ENCODE measurements at regions not wholly inside any gene's neighbourhood (a gene's known extent, or its start where the extent isn't known, plus 50 kb on each side); places are given as distances from the start of the nearest gene placed in this dataset.

GRCh38 chr6:101224751-101225150, 168.8 kb upstream of the GRIK2 start:
- no peak for DNase-seq

GRCh38 chr6:101226677-101227135, 166.8 kb upstream of the GRIK2 start:
- DNase-seq, result peak; percentile 70

DNA sequence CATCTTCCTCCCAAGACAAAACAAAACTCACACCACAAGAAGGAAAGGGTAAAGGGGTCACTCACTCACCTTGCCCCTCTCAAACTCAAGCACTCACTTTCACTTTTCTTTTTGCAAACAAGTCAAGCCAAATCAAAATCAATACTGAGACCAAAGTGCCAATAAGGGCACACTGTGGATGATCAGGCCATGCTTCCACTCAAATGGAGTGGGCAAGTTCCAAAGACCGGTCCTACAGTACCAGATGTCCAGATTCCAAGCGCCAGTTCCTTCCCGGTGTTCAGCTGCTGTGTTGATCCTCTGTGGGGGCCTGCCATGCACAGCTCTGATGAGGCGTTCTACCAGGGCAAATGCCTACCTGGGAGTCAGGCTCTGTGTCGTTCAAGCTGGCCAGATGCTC, 162.6 kb upstream of the GRIK2 start:
- DNase-seq, result no peak

DNA sequence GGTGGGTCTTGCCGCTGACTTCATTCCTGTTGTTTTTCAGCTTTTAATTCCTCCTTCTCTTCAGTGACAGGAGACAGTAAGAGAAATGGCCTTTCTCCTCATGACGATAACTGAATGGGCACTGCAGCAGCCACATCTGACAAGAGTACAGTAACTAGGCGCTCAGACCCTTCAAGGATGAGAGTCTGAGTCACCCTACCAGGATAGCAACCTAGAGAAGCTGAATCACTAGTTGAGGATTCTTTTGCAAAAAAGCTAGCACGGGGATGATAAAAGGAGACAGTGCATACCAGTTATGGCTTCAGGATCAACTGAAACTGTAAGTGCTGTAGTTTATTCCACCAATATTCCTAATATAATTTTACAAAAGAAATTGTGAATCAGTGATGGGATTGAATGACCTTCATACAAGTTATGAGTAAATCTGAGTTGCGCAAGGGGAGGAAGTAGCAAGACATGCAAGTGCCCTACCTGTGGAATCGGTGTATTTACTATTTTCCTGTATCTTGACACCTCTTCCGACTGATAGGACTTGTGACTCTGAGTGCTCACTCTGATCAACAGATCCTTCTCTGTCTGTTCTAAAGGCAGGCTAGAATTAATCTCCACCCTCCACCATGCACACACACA, 161.8 kb upstream of the GRIK2 start:
- no peak for DNase-seq

GRCh38 chr6:101232961-101233360, 160.5 kb upstream of the GRIK2 start:
- DNase-seq, result no peak

DNA sequence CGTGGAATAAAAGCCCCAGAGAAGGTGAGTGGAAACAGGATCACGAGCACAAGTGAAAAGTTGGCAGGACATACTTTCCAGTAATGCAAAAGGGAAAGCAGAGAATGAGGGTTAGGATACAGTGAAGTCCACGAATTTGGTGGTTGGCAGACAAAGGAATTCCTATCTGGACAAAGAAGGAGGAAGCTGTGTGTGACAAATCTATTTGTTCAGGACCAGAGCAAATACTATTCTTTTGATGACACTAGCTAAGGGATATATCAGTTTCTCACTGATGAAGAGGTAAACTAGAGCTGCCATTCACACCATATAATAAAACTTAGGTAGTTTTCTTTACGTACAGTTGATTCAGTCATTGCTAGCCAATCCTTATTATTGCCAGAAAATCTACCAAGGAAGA, 156.8 kb upstream of the GRIK2 start:
- no peak for DNase-seq

DNA sequence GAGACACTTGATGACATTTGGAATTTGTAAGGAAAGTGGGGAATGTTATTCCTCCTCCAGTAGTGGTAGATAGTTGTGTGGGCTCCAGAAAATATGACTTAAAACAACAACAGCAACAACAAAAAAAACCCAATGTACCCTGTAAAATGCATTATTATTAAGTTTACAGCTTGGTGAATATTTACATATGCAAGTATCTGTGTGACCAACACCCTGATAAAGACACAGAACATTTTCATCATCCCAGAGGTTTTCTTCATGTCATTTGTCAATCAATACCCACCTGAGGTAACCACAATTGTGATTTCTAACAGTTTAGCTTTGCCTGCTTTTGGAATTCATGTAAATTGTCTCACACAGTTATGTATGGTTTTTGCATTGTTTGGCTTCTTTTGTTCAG, 152.1 kb upstream of the GRIK2 start:
- no peak for DNase-seq

GRCh38 chr6:101249470-101249869, 144.0 kb upstream of the GRIK2 start:
- no peak for DNase-seq

GRCh38 chr6:101257163-101257562, 136.3 kb upstream of the GRIK2 start:
- no peak for DNase-seq

GRCh38 chr6:101259505-101259904, 134.0 kb upstream of the GRIK2 start:
- no peak for DNase-seq

DNA sequence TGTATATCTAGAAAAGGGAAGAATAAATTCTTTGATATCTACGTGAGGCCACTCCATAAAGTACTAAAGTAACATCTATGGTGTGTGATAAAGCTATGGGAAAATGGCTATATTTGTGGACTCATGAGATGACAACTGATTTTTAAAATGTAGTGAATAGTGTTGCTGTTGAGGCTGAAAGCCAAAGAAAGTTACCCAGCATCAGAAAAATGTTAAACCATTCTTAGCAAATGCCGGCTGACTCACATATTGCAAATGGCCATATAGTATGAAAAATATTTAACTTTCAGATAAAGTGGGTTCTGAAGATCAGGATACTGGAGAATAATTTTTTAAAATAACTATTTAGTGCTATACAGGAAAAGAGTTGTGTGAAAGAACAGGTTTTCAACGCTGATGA, 129.9 kb upstream of the GRIK2 start:
- peak; percentile 32 for DNase-seq

DNA sequence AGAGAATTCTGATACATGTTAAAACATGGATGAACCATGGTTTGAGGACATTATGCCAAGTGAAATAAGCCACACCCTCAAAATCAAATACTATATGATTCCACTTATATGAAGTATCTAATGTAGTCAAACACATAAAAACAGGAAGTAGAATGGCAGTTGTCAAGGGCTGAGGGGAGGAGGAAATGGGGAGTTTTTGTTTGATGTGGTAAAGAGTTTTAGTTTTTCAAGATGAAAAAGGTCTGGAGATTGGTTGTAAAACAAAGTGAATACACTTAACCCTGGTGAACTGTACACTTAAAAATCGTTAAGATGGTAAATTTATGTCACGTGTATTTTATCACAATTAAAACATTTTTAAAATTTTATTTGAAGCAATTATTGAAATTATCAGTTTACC, 127.4 kb upstream of the GRIK2 start:
- DNase-seq, result no peak

DNA sequence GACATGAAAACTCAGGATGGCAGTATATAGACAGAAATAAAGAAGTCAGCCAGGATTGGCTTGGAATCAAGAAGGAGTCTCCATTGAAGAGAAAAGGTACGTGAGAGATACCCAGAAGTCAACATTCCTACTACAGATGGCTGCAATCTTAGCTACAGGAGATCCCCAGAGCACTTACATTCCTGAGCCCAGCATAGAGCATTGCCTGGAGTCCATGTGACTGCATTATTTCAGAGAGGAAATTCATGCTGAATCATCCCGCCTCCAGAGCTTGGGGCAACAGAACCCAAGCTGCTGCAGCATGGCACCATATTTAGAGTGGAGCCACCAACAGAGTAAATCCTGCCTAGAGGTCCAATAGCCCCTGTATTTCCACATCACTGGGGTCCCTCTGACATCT, 125.0 kb upstream of the GRIK2 start:
- DNase-seq, result peak; percentile 47

- no peak for DNase-seq
Observed at GRCh38 chr6:101275251-101275650, 118.3 kb upstream of the GRIK2 start.

DNA sequence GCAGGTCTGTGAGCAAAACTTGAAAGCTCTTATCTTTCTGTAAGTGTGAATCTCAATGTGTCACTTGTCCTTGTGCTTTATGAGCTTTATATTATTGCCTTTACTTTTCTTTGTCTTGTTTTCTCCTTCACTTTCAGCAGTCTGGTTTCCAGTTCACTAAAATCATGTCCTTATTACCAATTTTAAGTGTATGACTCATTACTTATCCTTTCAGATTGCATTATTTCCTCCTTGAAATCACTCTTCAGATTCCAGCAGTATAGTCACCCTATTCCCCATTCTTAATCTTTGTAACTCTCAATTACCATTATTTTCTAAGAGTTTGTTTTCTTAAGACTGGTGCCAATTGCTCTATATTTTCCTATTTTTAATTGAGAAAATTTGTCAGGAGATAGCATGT, 117.4 kb upstream of the GRIK2 start:
- peak; percentile 8 for DNase-seq

GRCh38 chr6:101279410-101279809, 114.1 kb upstream of the GRIK2 start:
- no peak for DNase-seq

- no peak for DNase-seq
Observed at GRCh38 chr6:101281266-101281665, 112.2 kb upstream of the GRIK2 start.

GRCh38 chr6:101284131-101284530, 109.4 kb upstream of the GRIK2 start:
- DNase-seq, result no peak

DNA sequence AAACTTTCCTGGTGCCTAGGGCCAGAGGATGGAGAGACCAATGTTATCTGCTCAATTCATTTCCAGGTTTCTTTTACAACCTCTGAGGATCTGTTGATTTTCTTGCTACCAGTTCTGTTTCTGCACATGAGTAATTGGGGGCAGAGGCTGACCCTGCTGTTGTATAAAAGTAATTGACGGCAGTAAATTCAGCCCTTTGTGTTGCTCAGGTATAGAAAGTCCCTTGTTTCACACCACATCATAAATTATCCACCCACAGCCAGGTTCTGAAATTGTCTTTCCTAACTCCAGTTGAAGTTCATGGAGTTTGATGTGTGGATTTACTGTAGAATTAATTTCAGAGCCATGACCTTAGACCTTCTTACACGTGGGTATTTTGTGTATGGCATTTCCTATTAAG, 107.4 kb upstream of the GRIK2 start:
- DNase-seq, result no peak

DNA sequence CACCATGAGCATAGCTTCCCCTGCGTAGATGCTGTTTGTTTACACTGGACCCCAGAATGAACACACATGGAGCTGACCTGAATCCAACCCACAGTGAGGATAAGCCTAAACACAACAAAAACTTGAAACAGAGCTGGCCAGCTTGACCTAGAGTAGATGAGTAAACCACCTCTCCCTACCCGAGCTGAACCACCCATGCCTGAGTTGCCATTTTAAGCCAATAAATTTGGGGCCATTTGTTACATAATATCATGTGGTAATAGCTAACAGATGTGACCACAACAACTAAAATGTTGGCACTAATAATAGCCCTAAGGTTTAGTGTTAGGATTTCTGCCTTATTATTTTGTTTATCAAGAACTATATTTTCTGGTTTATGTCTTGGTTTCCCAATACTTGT, 103.2 kb upstream of the GRIK2 start:
- DNase-seq, result no peak

- DNase-seq, result no peak
Observed at GRCh38 chr6:101294051-101294638, 99.4 kb upstream of the GRIK2 start.

DNA sequence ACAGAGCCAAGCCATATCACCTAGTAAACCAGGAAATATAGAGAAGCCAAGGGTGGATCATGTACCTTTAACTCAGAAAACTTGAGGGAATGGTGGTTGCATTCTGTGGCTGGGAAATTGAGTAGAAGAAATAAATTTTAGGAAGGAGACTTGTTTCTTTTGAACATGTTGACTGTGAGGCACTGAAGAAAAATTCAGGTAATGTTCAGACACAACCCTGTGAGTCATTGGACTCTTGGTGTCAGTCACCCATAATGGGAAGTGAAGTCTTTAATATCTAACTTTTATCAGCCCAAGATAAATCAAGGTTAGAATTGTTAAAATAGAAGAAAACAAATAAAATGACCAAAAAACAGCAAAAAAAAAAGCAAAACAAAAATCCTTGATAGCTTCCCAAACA, 98.8 kb upstream of the GRIK2 start:
- DNase-seq, result peak; percentile 26

DNA sequence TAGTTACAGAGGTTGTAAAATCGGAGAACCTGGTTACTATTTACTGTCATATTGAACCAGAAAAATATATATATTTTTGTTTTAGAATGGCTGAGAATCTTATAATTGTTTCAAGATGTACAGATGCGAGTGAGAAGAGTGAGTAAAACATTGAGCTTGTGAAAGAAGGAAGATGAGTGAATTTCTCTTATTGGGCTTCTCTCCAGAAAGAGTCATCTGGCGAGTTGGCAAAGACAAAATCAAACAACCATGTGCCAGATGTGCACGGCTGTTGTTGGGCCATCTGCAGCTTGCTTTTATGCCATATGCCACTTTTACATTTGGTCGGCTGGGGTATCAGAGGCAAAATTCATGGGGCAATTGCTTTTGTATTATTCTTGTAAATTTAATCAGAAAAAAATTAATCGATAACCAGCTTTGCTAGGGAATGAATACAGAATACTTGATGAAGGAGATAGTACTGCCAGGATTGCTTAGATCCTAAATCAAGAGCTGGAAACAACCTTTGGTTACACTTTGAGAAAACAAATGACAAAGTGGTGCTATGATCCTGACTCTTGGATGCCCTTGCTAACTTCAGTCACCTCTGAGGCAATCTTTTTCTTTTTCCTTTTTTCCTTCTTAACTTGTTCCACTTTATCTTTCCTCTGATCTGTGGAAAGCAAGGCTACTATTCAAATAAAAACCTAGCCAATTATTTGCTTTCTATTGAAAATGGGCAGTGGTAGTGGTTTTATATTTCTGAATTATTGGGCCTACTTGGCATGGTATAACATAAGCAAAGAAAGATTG, 97.1 kb upstream of the GRIK2 start:
- DNase-seq, result peak; percentile 84

DNA sequence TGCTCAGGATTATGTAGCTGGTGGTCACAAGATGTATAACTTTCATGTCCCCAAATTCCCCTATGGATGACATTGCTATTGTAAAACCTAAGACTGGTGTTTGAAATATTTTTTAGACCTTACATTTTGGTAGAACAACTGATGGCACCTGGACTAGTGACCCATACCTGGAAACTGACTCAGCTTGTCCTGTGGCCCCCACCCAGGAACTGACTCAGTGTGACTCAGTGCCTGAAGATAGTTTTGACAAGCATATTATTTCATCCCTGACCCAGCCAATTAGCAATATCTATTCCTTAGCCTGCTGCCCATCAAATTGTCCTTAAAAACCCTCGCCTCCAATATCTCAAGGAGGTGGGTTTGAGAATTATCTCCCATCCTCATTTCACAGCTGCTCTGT, 90.9 kb upstream of the GRIK2 start:
- no peak for DNase-seq
